SK-N-MC (cell line): ENCODE measurements at regions not wholly inside any gene's neighbourhood (a gene's known extent, or its start where the extent isn't known, plus 50 kb on each side); places are given as distances from the start of the nearest gene placed in this dataset.

Experiments used
- EZH2 ChIP-seq: fragments of 200-600 bp; sonication (generic); IDR thresholded peaks from one replicate; pipeline ENCODE4 v1.6.1; 2017; ENCODE audit warnings: antibody characterized with exemption
- POLR2AphosphoS5 ChIP-seq: IDR thresholded peaks from 2 replicates; pipeline ENCODE4 v1.6.1; 2012; ENCODE audit warnings: mild to moderate bottlenecking, low read depth, low read length, borderline replicate concordance

- TF ChIP-seq POLR2AphosphoS5 (no peak), EZH2 (no peak)
Measured at GRCh38 chr9:88237479-88237961, 99.2 kb upstream of the SPATA31C2 start.
